ENCODE measurements at regions not wholly inside any gene's neighbourhood (a gene's known extent, or its start where the extent isn't known, plus 50 kb on each side); places are given as distances from the start of the nearest gene placed in this dataset.

- no peak for DNase-seq
Measured at GRCh38 chr22:47757741-47758140, 995.3 kb downstream of the TBC1D22A start.

- DNase-seq = no peak
Measured at GRCh38 chr22:47750086-47750485, 987.6 kb downstream of the TBC1D22A start.

- no peak for DNase-seq
Measured at GRCh38 chr22:47748957-47749356, 986.5 kb downstream of the TBC1D22A start.

- DNase-seq = no peak
Measured at GRCh38 chr22:47748271-47748670, 985.8 kb downstream of the TBC1D22A start.

DNA sequence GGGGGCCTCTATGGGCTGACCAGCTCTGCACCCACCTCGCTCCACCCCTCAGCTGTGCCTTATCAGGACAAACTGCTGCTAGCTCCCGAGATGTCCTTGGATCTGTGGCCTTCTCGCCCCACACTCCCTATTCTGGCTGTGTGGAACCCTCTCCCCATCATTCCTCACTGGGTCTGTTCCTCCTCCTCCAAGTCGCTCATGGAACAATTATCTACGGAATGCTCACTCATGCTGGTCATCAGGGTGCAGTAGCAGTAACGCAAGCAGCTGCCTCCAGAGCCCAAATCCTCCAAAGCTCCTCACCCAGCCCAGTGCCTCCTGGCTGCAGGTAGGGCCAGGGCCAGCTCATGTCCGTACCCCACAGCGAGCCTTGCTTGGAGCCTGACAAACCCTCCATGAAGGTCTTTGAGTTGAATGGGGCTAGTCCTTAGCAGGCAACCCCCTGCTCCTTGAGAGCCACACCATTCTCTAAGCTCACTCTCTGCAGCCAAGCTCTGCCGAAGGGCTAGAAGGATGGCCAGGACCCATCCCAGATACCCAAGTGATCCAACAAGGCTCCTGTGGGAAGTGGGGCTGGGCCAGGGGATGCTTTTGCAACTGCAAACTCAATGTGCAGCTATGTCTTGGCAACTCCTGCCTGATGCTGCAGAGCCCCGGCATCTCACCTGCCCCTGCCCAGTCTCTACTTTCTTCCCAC lies 977.8 kb downstream of the TBC1D22A start:
- no peak for DNase-seq

DNA sequence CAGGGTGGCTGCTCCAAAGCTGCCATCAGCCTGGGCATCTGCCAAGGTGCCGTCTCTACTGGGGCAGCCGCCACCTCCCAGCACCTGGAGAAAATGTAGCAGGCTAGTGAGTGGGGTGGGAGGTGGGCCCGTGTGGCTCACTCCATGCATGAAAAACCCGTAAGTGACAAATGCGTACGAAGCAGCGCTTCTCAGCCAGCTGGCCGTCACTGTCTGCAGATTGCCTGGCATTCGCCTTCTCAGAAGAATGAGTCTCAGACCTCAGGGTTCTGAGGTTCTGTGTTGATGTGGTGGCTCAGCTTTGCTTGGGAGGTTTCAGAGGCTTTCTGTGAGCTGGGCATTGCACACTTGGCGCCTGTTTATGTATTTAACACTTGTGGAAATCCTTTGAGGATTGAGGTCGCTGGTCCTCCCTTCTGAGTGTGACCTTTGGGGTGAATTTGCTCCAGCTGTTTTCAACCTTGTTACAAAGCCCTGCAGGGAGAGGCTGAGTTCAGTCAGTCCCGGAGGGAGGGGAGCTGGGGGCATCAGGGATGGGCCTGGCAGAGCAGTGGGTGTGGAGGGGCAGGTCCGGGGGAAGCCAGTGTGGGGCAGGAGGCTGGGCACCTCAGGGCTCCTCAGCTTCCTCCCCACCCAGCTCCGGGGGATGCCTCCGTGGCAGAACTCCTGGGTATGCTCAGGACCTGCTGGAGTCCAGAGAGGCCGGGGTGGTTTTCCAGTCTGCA lies 977.0 kb downstream of the TBC1D22A start:
- DNase-seq = no peak

GRCh38 chr22:47738472-47739013 lies 976.1 kb downstream of the TBC1D22A start:
- no peak for DNase-seq

GRCh38 chr22:47736186-47737034 lies 974.0 kb downstream of the TBC1D22A start:
- DNase-seq = no peak

DNA sequence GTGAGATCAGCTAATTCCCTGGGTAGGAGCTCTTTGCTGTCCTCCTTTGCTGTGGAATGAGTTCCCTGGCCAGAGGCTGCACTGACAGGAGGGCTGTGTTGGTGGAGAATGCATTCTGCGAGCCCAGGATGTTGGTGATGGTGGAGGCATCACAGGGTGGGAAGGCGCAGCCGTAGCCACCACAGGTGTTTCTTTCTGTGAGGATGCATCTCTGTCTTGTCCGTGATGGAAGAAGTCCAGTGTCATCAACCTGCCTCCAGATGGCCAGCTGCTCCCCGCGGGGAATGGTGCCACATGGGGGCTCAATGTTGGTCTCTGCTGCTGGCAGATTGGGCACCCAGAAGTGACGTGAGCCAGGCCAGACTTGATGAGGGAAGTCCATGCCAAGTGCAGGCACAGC lies 972.1 kb downstream of the TBC1D22A start:
- DNase-seq = no peak

GRCh38 chr22:47727641-47728040 lies 965.2 kb downstream of the TBC1D22A start:
- DNase-seq = no peak

DNA sequence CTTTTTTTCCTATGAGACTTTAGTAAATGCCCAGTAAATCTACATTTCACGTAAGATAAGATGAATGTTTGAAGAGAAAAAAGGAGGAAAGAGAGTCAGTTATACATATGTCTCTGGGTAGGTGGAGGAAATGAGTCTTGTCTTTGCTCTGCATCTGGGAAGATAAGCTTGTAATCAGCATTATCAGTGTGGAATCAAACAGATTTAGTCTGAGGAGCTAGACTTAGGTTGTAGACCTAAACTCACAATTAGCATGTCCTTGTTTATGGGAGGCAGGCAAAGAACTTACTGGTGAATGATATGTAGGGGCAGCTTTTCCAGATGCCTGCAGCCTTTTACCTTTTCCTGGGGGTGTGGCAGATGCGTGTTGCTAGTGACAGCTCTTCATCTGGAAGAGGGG lies 962.3 kb downstream of the TBC1D22A start:
- no peak for DNase-seq

DNA sequence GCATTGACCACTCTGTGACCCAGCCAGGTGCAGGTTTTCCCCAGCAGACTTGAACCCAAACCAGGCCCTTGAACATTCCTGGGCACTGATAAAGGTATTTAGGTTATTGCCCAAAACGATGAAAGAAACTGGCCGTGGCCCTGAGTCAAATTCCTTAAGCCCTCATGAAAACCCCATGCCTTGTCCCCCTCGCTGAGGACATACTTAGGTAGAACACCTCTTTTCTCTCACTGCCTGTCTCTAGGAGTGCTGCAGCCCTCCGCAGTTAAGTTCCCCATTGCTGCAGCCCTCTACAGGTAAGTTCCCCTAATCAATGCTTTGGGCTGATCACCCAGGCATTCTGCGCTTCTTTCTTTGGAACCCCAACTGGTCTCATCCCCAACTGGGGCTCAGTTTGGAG lies 961.6 kb downstream of the TBC1D22A start:
- DNase-seq = no peak

DNA sequence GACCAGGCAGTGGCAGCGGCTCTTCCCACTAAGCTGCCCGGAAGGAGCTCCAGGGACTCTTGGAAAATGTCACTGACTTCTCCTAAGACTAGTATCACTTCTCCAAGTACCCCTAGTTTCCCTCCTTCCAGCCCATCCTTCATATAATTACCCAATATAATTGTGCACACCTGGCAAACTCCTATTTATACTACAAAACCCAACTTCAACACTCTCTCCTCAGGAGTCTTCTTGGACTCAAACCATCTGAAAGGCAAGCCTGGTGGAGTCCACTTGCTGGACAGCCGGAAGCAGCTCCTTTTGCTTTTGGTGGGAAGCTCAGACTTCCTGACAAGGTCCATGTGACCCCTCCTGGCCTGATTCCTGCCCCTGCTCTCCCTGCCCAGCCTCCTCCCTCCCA lies 955.9 kb downstream of the TBC1D22A start:
- no peak for DNase-seq

DNA sequence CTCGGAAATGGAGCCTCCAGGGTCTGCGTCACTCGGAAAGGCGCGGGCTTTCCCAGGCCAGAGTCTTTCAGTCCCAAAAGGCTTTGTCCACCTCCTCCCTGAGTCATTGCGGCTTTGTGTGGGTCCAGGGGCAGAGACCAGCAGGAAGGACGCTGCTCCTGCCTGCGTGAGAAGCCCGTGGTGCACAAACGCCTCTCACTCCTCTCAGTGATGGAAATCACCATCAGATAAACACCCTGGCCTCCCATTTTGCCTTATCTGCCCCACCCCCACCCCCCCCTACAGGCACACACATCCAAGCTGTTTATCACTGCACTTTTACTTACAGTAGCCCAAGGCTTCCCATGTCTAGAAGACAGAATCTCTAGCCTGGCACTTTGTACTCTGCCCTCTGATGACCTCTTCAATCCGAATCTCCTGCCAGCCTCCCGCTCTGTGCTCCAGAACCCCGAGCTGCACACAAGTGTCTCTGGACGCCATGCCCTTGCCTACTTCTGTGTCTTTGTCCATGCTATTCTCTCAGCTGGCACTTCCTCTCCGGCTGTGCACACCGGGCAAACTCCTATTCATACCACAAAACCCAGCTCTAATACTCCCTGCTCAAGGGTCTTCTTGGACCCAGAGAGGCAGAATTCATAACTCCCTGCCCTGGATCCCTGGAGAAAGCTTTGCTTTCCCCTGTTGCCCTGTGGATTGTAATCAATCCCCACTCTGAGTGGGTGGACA lies 954.6 kb downstream of the TBC1D22A start:
- DNase-seq = no peak

- DNase-seq = no peak
Measured at GRCh38 chr22:47715866-47716578, 953.6 kb downstream of the TBC1D22A start.

- no peak for DNase-seq
Measured at GRCh38 chr22:47713941-47714340, 951.5 kb downstream of the TBC1D22A start.

DNA sequence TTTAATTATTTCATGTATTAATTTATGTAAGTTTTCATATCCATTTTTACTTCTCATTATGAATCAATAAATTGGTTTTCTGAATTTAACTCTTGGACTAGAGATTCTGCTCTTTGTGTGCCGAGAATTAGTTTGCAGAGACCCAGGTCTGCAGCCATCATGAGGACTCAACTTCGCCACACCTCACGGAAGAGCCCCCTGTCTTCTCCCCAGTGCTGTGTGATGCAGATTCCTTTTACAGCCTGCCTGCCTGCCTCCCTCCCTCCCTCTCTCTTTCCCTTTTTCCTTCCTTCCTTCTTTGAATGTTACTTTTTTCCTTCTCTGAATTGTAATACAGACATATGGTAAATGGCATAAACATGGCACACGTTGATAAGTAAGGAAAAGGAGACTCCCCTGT lies 947.7 kb downstream of the TBC1D22A start:
- no peak for DNase-seq

- DNase-seq = no peak
Measured at GRCh38 chr22:47705350-47705749, 942.9 kb downstream of the TBC1D22A start.

DNA sequence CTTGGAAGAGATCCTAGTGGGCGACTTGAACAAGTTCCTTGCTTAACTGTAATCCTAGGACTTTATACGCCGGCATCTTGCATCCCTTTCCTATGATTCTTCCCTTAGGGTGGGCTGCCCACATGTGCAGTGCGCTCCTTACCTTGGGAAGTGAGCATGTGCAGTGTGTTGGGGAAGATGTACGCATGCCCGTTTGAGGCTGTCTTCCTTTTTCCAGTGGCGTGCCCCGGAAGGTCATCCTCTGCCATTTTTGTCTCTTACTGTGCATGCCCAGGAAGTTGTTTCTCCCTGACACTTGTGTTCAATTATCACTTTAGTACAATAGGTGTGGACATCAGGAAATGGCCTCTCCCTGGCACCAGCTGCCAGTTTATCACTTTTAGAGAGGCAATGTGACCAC lies 936.5 kb downstream of the TBC1D22A start:
- DNase-seq = no peak

DNA sequence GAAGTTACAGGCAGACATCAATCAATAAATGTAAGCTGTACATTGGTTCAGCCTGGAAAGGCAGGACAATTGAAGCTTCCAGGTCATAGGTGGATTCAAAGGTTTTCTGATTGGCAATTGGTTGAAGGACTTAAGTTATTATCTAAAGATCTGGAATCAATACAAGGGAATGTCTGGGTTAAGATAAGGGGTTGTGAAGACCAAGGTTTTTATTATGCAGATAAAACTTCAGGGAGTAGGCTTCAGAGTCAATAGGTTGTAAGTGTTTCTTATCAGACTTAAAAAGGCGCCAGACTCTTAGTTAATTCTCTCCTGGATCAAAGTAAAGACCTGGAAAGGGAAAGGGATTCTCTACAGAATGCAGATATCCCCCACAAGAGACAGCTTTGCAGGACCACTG lies 935.4 kb downstream of the TBC1D22A start:
- DNase-seq = no peak

DNA sequence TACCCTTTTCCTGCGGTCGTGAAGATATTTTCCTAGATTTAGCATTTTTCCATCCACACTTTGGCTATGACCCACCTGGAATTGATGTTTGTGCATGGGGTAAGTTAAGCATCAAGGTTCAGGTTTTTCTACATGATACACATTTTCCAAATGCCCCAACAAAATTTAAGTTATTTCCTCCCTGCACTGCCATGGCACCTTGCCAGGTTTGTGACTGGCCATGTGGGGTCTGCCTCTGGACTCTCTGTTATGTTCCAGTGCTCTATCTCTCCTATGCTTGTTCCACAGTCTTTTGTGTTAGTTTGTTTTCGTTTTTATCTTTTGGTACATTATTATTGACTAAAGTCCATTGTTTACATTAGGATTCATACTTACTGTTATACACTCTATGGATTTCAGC lies 934.3 kb downstream of the TBC1D22A start:
- no peak for DNase-seq

- DNase-seq = no peak
Measured at GRCh38 chr22:47695176-47695575, 932.7 kb downstream of the TBC1D22A start.
